Neural progenitor cell (in vitro differentiated cells): ENCODE measurements at regions not wholly inside any gene's neighbourhood (a gene's known extent, or its start where the extent isn't known, plus 50 kb on each side); places are given as distances from the start of the nearest gene placed in this dataset.

Experiments used
- EZH2 ChIP-seq: fragments of 200-600 bp; sonication (generic); IDR thresholded peaks from 2 replicates; pipeline ENCODE4 v1.6.1; 2017; ENCODE audit warnings: antibody characterized with exemption, mild to moderate bottlenecking, moderate library complexity
- EZH2phosphoT487 ChIP-seq: fragments of 200-600 bp; sonication (generic); IDR thresholded peaks from 2 replicates; pipeline ENCODE4 v1.6.1; 2017; ENCODE audit warnings: antibody characterized with exemption
- TF ChIP-seq, protein P1 (sequence below): fragments of 200-600 bp; sonication (generic); IDR thresholded peaks from 2 replicates; pipeline ENCODE4 v1.5.1; 2017; ENCODE audit warnings: antibody characterized with exemption, mild to moderate bottlenecking

DNA sequence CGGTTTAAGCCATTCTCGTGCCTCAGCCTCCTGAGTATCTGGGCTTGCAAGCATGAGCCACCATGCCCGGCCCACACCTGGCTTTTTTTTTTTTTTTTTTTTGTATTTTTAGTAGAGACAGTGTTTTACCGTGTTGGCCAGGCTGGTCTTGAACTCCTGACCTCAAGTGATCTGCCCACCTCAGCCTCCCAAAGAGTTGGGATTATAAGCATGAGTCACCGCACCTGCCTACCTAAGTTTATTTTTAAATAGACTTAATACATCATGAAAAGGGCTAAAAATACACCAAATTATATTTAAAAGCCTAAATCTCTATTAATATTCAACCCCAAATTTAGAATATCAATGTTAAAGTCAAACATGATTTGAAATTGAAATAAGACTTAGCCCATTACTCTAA, 250.8 kb upstream of the MC4R start:
- TF ChIP-seq, protein P1, sequence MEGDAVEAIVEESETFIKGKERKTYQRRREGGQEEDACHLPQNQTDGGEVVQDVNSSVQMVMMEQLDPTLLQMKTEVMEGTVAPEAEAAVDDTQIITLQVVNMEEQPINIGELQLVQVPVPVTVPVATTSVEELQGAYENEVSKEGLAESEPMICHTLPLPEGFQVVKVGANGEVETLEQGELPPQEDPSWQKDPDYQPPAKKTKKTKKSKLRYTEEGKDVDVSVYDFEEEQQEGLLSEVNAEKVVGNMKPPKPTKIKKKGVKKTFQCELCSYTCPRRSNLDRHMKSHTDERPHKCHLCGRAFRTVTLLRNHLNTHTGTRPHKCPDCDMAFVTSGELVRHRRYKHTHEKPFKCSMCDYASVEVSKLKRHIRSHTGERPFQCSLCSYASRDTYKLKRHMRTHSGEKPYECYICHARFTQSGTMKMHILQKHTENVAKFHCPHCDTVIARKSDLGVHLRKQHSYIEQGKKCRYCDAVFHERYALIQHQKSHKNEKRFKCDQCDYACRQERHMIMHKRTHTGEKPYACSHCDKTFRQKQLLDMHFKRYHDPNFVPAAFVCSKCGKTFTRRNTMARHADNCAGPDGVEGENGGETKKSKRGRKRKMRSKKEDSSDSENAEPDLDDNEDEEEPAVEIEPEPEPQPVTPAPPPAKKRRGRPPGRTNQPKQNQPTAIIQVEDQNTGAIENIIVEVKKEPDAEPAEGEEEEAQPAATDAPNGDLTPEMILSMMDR: no peak
- TF ChIP-seq EZH2phosphoT487 (no peak), EZH2 (no peak)
